ENCODE measurements at regions not wholly inside any gene's neighbourhood (a gene's known extent, or its start where the extent isn't known, plus 50 kb on each side); places are given as distances from the start of the nearest gene placed in this dataset.

GRCh38 chr11:29389793-29390192 lies 627.0 kb downstream of the KCNA4 start:
- TF ChIP-seq SUZ12 (IDR thresholded peaks at IDR 0.05; ENCODE audit: extremely low read depth, insufficient read depth, insufficient read length) = no peak
- TF ChIP-seq YY1 (IDR thresholded peaks at IDR 0.05; ENCODE audit: insufficient read depth, insufficient read length) = no peak
- TF ChIP-seq ZNF274 (IDR thresholded peaks at IDR 0.05; ENCODE audit: low read depth, low read length) = no peak
- no peaks in the 10 kb centered on the region for H3K4me1 ChIP-seq (ENCODE audit: insufficient read depth, insufficient read length)
- H3K4me3 ChIP-seq (ENCODE audit: insufficient read length, low read depth) = no peak overlapping the region
- H3K36me3 ChIP-seq (ENCODE audit: insufficient read depth, insufficient read length, low read length) = no peaks in the 10 kb centered on the region
- no peak overlapping the region for H3K9ac ChIP-seq (ENCODE audit: insufficient read length, low read depth)
- H3K9me3 ChIP-seq (ENCODE audit: insufficient read depth, low read length) = no peaks in the 10 kb centered on the region
- no peak for DNase-seq (ENCODE audit: low read depth, low spot score)
- H3K27me3 ChIP-seq (ENCODE audit: insufficient read depth, insufficient read length) = no peaks in the 10 kb centered on the region

DNA sequence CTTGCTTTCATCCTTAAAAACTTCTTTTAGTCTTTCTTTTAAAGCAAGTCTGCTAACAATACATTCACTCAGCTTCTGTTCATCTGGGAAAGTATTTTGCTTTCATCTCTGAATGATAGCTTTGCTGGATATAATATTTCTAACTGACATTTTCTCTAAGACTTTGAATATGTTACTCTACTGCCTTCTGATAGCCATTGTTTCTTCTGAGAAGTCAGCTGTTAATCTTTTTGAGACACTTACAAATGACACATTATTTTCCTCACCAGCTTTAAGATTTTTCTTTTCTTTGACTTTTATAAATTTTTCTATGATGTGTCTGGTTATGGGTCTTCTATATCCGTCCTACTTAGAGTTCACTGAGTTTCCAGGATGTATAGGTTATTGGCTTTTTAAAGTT lies 643.1 kb downstream of the KCNA4 start:
- H3K27me3 ChIP-seq (ENCODE audit: insufficient read depth, insufficient read length) = no peaks in the 10 kb centered on the region
- no peaks in the 10 kb centered on the region for H3K4me1 ChIP-seq (ENCODE audit: insufficient read depth, insufficient read length)
- no peak for DNase-seq (ENCODE audit: low read depth, low spot score)
- TF ChIP-seq ZNF274 (IDR thresholded peaks at IDR 0.05; ENCODE audit: low read depth, low read length) = no peak
- no peak for TF ChIP-seq YY1 (IDR thresholded peaks at IDR 0.05; ENCODE audit: insufficient read depth, insufficient read length)
- TF ChIP-seq SUZ12 (IDR thresholded peaks at IDR 0.05; ENCODE audit: extremely low read depth, insufficient read depth, insufficient read length) = no peak
- H3K9ac ChIP-seq (ENCODE audit: insufficient read length, low read depth) = no peak overlapping the region
- H3K36me3 ChIP-seq (ENCODE audit: insufficient read depth, insufficient read length, low read length) = no peaks in the 10 kb centered on the region
- peaks cover 12% of the 10 kb centered on the region; the same call in 1 of the 2 replicates for H3K9me3 ChIP-seq (ENCODE audit: insufficient read depth, low read length)
- no peak overlapping the region for H3K4me3 ChIP-seq (ENCODE audit: insufficient read length, low read depth)

GRCh38 chr11:29368126-29368525 lies 648.7 kb downstream of the KCNA4 start:
- no peak overlapping the region for H3K4me3 ChIP-seq (ENCODE audit: insufficient read length, low read depth)
- H3K9ac ChIP-seq (ENCODE audit: insufficient read length, low read depth) = no peak overlapping the region
- no peak for TF ChIP-seq ZNF274 (IDR thresholded peaks at IDR 0.05; ENCODE audit: low read depth, low read length)
- TF ChIP-seq SUZ12 (IDR thresholded peaks at IDR 0.05; ENCODE audit: extremely low read depth, insufficient read depth, insufficient read length) = no peak
- no peak for TF ChIP-seq YY1 (IDR thresholded peaks at IDR 0.05; ENCODE audit: insufficient read depth, insufficient read length)
- H3K4me1 ChIP-seq (ENCODE audit: insufficient read depth, insufficient read length) = no peaks in the 10 kb centered on the region
- DNase-seq (ENCODE audit: low read depth, low spot score) = no peak
- no peaks in the 10 kb centered on the region for H3K27me3 ChIP-seq (ENCODE audit: insufficient read depth, insufficient read length)
- H3K36me3 ChIP-seq (ENCODE audit: insufficient read depth, insufficient read length, low read length) = no peaks in the 10 kb centered on the region
- H3K9me3 ChIP-seq (ENCODE audit: insufficient read depth, low read length) = no peaks in the 10 kb centered on the region

GRCh38 chr11:29364006-29364405 lies 652.8 kb downstream of the KCNA4 start:
- DNase-seq (ENCODE audit: low read depth, low spot score) = no peak
- Histone ChIP-seq H3K9ac (ENCODE audit: insufficient read length, low read depth) (no peak overlapping the region), H3K4me3 (ENCODE audit: insufficient read length, low read depth) (no peak overlapping the region), H3K27me3 (ENCODE audit: insufficient read depth, insufficient read length) (no peaks in the 10 kb centered on the region), H3K4me1 (ENCODE audit: insufficient read depth, insufficient read length) (no peaks in the 10 kb centered on the region), H3K9me3 (ENCODE audit: insufficient read depth, low read length) (no peaks in the 10 kb centered on the region), H3K36me3 (ENCODE audit: insufficient read depth, insufficient read length, low read length) (no peaks in the 10 kb centered on the region)
- TF ChIP-seq YY1 (IDR thresholded peaks at IDR 0.05; ENCODE audit: insufficient read depth, insufficient read length) (no peak), SUZ12 (IDR thresholded peaks at IDR 0.05; ENCODE audit: extremely low read depth, insufficient read depth, insufficient read length) (no peak), ZNF274 (IDR thresholded peaks at IDR 0.05; ENCODE audit: low read depth, low read length) (no peak)

- DNase-seq (ENCODE audit: low read depth, low spot score) = no peak
- H3K4me1 ChIP-seq (ENCODE audit: insufficient read depth, insufficient read length) = no peaks in the 10 kb centered on the region
- H3K27me3 ChIP-seq (ENCODE audit: insufficient read depth, insufficient read length) = no peaks in the 10 kb centered on the region
These were observed 655.5 kb downstream of the KCNA4 start for GRCh38 chr11:29361369-29361768.

DNA sequence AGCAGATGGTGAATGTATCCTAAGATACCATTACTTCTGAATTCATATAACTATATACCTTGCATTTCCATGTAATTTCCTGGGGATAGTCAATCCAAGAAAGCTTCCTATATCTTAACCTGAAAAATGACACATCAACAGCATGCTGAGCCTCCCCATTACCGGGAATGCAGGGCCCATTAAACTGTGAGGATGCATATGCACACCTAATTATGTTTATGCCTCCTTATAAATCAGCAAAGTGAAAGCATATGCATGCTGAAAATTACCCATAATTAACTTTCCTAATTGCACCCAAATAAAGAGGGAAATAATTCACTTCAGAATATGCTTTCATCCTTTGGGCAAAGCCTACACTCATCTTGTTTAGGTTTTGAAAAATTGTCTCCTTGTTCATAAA lies 663.0 kb downstream of the KCNA4 start:
- H3K4me3 ChIP-seq (ENCODE audit: insufficient read length, low read depth) = no peak overlapping the region
- H3K36me3 ChIP-seq (ENCODE audit: insufficient read depth, insufficient read length, low read length) = no peaks in the 10 kb centered on the region
- no peaks in the 10 kb centered on the region for H3K27me3 ChIP-seq (ENCODE audit: insufficient read depth, insufficient read length)
- no peak for TF ChIP-seq ZNF274 (IDR thresholded peaks at IDR 0.05; ENCODE audit: low read depth, low read length)
- TF ChIP-seq SUZ12 (IDR thresholded peaks at IDR 0.05; ENCODE audit: extremely low read depth, insufficient read depth, insufficient read length) = no peak
- no peak for TF ChIP-seq YY1 (IDR thresholded peaks at IDR 0.05; ENCODE audit: insufficient read depth, insufficient read length)
- H3K4me1 ChIP-seq (ENCODE audit: insufficient read depth, insufficient read length) = no peaks in the 10 kb centered on the region
- no peak overlapping the region for H3K9ac ChIP-seq (ENCODE audit: insufficient read length, low read depth)
- DNase-seq (ENCODE audit: low read depth, low spot score) = no peak
- no peaks in the 10 kb centered on the region for H3K9me3 ChIP-seq (ENCODE audit: insufficient read depth, low read length)

More at GRCh38 chr11:29361369-29361768, 655.5 kb downstream of the KCNA4 start:
- no peaks in the 10 kb centered on the region for H3K36me3 ChIP-seq (ENCODE audit: insufficient read depth, insufficient read length, low read length)
- no peaks in the 10 kb centered on the region for H3K9me3 ChIP-seq (ENCODE audit: insufficient read depth, low read length)
- H3K9ac ChIP-seq (ENCODE audit: insufficient read length, low read depth) = no peak overlapping the region
- TF ChIP-seq ZNF274 (IDR thresholded peaks at IDR 0.05; ENCODE audit: low read depth, low read length) = no peak
- no peak for TF ChIP-seq SUZ12 (IDR thresholded peaks at IDR 0.05; ENCODE audit: extremely low read depth, insufficient read depth, insufficient read length)
- no peak for TF ChIP-seq YY1 (IDR thresholded peaks at IDR 0.05; ENCODE audit: insufficient read depth, insufficient read length)
- H3K4me3 ChIP-seq (ENCODE audit: insufficient read length, low read depth) = no peak overlapping the region

DNA sequence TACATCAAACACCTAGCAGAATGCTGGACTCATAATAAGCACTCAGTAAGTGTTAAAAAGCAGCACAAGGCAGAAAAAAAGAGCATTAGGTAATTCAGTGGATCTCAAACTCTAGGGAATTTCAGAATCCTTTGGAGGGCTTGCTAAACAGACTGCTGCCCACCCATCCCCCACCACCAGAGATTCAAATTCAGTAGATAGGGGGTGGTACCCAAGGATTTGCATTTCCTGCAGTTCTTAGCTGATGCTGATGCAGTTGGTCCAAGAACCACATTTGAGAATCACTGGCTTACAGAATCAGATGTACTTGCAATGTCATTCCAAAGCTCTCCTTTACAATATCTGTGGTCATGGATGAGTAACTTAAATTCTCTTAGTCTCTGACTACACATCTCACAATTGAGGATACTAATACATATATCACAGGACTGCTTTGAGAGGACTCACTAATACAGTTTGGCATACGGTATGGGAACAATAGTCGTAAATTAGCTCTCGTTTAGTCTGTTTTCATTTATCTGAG lies 664.5 kb downstream of the KCNA4 start:
- Histone ChIP-seq H3K9me3 (ENCODE audit: insufficient read depth, low read length) (no peaks in the 10 kb centered on the region), H3K4me3 (ENCODE audit: insufficient read length, low read depth) (no peak overlapping the region), H3K4me1 (ENCODE audit: insufficient read depth, insufficient read length) (no peaks in the 10 kb centered on the region), H3K36me3 (ENCODE audit: insufficient read depth, insufficient read length, low read length) (no peaks in the 10 kb centered on the region), H3K9ac (ENCODE audit: insufficient read length, low read depth) (no peak overlapping the region), H3K27me3 (ENCODE audit: insufficient read depth, insufficient read length) (no peaks in the 10 kb centered on the region)
- no peak for DNase-seq (ENCODE audit: low read depth, low spot score)
- TF ChIP-seq YY1 (IDR thresholded peaks at IDR 0.05; ENCODE audit: insufficient read depth, insufficient read length) = no peak
- no peak for TF ChIP-seq SUZ12 (IDR thresholded peaks at IDR 0.05; ENCODE audit: extremely low read depth, insufficient read depth, insufficient read length)
- TF ChIP-seq ZNF274 (IDR thresholded peaks at IDR 0.05; ENCODE audit: low read depth, low read length) = no peak

Measured in NT2/D1 (cell line).